ENCODE measurements at regions not wholly inside any gene's neighbourhood (a gene's known extent, or its start where the extent isn't known, plus 50 kb on each side); places are given as distances from the start of the nearest gene placed in this dataset.

- Histone ChIP-seq H3K9me3 (replicated peaks; ENCODE audit: control insufficient read depth, insufficient read depth, low read length) (no peaks in the 10 kb centered on the region), H3K36me3 (ENCODE audit: control insufficient read depth in 2 of 2, extremely low read depth in 1 of 2, insufficient read depth in 2 of 2, low read length in 2 of 2) (no peaks in the 10 kb centered on the region), H3K4me1 (ENCODE audit: control insufficient read depth, extremely low read depth, insufficient read depth, low read length) (no peaks in the 10 kb centered on the region), H3K27ac (ENCODE audit: insufficient read depth, low read depth, low read length) (no peak overlapping the region), H3K4me3 (replicated peaks in 1 of 3; ENCODE audit: insufficient read depth in 1 of 3, low read depth in 1 of 3, low read length in 3 of 3) (no peak overlapping the region), H3K79me2 (ENCODE audit: control insufficient read depth, insufficient read depth, low read length) (no peaks in the 10 kb centered on the region), H3K9me1 (replicated peaks; ENCODE audit: control insufficient read depth, extremely low read depth, insufficient read depth, low read length) (no peaks in the 10 kb centered on the region), H3K9ac (replicated peaks; ENCODE audit: extremely low read depth, insufficient read depth, low read length) (no peak overlapping the region), H4K20me1 (replicated peaks; ENCODE audit: control insufficient read depth, extremely low read depth, insufficient read depth, low read length) (no peaks in the 10 kb centered on the region), H3K4me2 (ENCODE audit: insufficient read depth, low read length) (no peak overlapping the region), H2AFZ (ENCODE audit: low read depth, low read length) (no peak overlapping the region), H3K27me3 (ENCODE audit: control insufficient read depth in 2 of 2, insufficient read depth in 2 of 2, low read length in 2 of 2) (no peaks in the 10 kb centered on the region)
- ChIA-PET POLR2A (no interaction called here), CTCF (no interaction called here)
- TF ChIP-seq GATA2 (IDR thresholded peaks at IDR 0.05; ENCODE audit: insufficient read depth, insufficient read length, low read depth, low read length) (no peak), FOS (IDR thresholded peaks at IDR 0.05; ENCODE audit: borderline replicate concordance, insufficient read depth, low read length) (no peak), EZH2 (IDR thresholded peaks at IDR 0.05; ENCODE audit: borderline replicate concordance, low read depth, low read length, severe bottlenecking) (no peak), MYC (IDR thresholded peaks at IDR 0.05; ENCODE audit: low read depth, low read length) (no peak), CTCF (IDR thresholded peaks at IDR 0.05; ENCODE audit: extremely low read depth in 1 of 2, insufficient read depth in 1 of 2, low read depth in 1 of 2, low read length in 2 of 2) (no peak), JUN (IDR thresholded peaks at IDR 0.05; ENCODE audit: borderline replicate concordance, insufficient read depth, insufficient read length, low read depth) (no peak), POLR2A (IDR thresholded peaks at IDR 0.05; ENCODE audit: low read depth, low read length) (no peak), POLR2AphosphoS5 (IDR thresholded peaks at IDR 0.05; ENCODE audit: insufficient read depth, low read depth, low read length) (no peak)
- TF ChIP-seq, protein P1, sequence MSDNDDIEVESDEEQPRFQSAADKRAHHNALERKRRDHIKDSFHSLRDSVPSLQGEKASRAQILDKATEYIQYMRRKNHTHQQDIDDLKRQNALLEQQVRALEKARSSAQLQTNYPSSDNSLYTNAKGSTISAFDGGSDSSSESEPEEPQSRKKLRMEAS (IDR thresholded peaks at IDR 0.05; ENCODE audit: insufficient read depth, insufficient read length): no peak
- dilution Hi-C loops (cut with MboI; ENCODE audit: extremely low pct_ligation_motif_present, low sequenced_read_pairs): no loop called here
- intact Hi-C loops (cut with micrococcal nuclease): no loop called here
- no peak for FAIRE-seq
- BruUV-seq (replicated peaks): no TSS peak
- no peak for DNase-seq (ENCODE audit: low read depth, low spot score)
Observed at GRCh38 chr1:232278925-232279324, 351.0 kb downstream of the SIPA1L2 start.

Data from endothelial cell of umbilical vein (primary cell).